WTC11 (cell line): ENCODE measurements at regions not wholly inside any gene's neighbourhood (a gene's known extent, or its start where the extent isn't known, plus 50 kb on each side); places are given as distances from the start of the nearest gene placed in this dataset.

Experiments
- ATAC-seq: fragments of 200-7000 bp; cut with Tn5 transposase; 2 replicates; pipeline ENCODE4 v1.10.0; 2021; ENCODE audit warnings: mild to moderate bottlenecking, moderate library complexity
- CTCF ChIA-PET: fragments of 300-600 bp; sonication (Branson Sonifier 250); formaldehyde crosslinking; loops from one replicate; lab custom pipeline; 2021; ENCODE audit warnings: antibody characterized with exemption; lab: Charles Lee
- POLR2A ChIA-PET: fragments of 350-600 bp; sonication (Branson Sonifier 250); formaldehyde crosslinking; loops from one replicate; lab custom pipeline; 2021; ENCODE audit warnings: antibody characterized with exemption; lab: Charles Lee
- DNase-seq: peaks from one replicate; pipeline ENCODE4 v3.0.0; 2021; ENCODE audit warnings: low spot score
- H3K27ac Mint-ChIP-seq: 2 replicates; pipeline ENCODE4 v1.8.0; 2021; ENCODE audit warnings: mixed read lengths
- H3K27me3 Mint-ChIP-seq: 2 replicates; pipeline ENCODE4 v1.8.0; 2021; ENCODE audit warnings: low read depth, mild to moderate bottlenecking, moderate library complexity, mixed read lengths
- H3K36me3 Mint-ChIP-seq: 2 replicates; pipeline ENCODE4 v1.8.0; 2021; ENCODE audit warnings: mixed read lengths
- H3K4me1 Mint-ChIP-seq: 2 replicates; pipeline ENCODE4 v1.8.0; 2022; ENCODE audit warnings: mixed read lengths
- H3K4me3 Mint-ChIP-seq: 2 replicates; pipeline ENCODE4 v1.8.0; 2021; ENCODE audit warnings: mild to moderate bottlenecking, moderate library complexity, mixed read lengths
- H3K9me3 Mint-ChIP-seq: 2 replicates; pipeline ENCODE4 v1.8.0; 2021; ENCODE audit warnings: mixed read lengths
- ATF2 ChIP-seq: sonication (generic); formaldehyde crosslinking; IDR thresholded peaks from 2 replicates; pipeline ENCODE4 v1.8.1; 2022; ENCODE audit warnings: low read depth, missing genetic modification reagents, borderline replicate concordance
- ATF3 ChIP-seq: sonication (generic); formaldehyde crosslinking; conservative IDR thresholded peaks from 2 replicates; pipeline ENCODE4 v1.8.1; 2022; ENCODE audit warnings: mild to moderate bottlenecking, missing genetic modification reagents
- CTCF ChIP-seq: fragments of 200-600 bp; IDR thresholded peaks from 2 replicates; pipeline ENCODE4 v1.8.0; 2022; ENCODE audit warnings: antibody characterized with exemption
- HMGA2 ChIP-seq: fragments of 250-450 bp; sonication (Bioruptor Pico); IDR thresholded peaks from 2 replicates; pipeline ENCODE4 v1.4.0; 2021; ENCODE audit warnings: mild to moderate bottlenecking, moderate library complexity
- MYBL2 ChIP-seq: sonication (generic); formaldehyde crosslinking; IDR thresholded peaks from 2 replicates; pipeline ENCODE4 v1.8.1; 2023; ENCODE audit warnings: mild to moderate bottlenecking, moderate library complexity, missing genetic modification reagents
- NFE2L1 ChIP-seq: sonication (generic); formaldehyde crosslinking; IDR thresholded peaks from 2 replicates; pipeline ENCODE4 v1.8.1; 2023; ENCODE audit warnings: missing genetic modification reagents
- NR1H2 ChIP-seq: sonication (generic); formaldehyde crosslinking; IDR thresholded peaks from 2 replicates; pipeline ENCODE4 v1.9.0; 2021; ENCODE audit warnings: mild to moderate bottlenecking, moderate library complexity, missing genetic modification reagents
- NR2C2 ChIP-seq: sonication (generic); formaldehyde crosslinking; IDR thresholded peaks from 2 replicates; pipeline ENCODE4 v1.8.0; 2022; ENCODE audit warnings: mild to moderate bottlenecking, missing genetic modification reagents
- OVOL2 ChIP-seq: fragments of 250-450 bp; sonication (Bioruptor Pico); IDR thresholded peaks from 2 replicates; pipeline ENCODE4 v1.9.0; 2021; ENCODE audit warnings: mild to moderate bottlenecking, borderline replicate concordance
- PREB ChIP-seq: sonication (generic); formaldehyde crosslinking; IDR thresholded peaks from 2 replicates; pipeline ENCODE4 v1.8.1; 2022; ENCODE audit warnings: mild to moderate bottlenecking, missing genetic modification reagents, moderate library complexity, borderline replicate concordance
- PRRX2 ChIP-seq: fragments of 250-450 bp; sonication (Bioruptor Pico); IDR thresholded peaks from 2 replicates; pipeline ENCODE4 v1.8.0; 2021; ENCODE audit warnings: mild to moderate bottlenecking
- RORB ChIP-seq: fragments of 250-450 bp; sonication (Bioruptor Pico); IDR thresholded peaks from 2 replicates; pipeline ENCODE4 v1.9.0; 2021; ENCODE audit warnings: mild to moderate bottlenecking
- ZBTB43 ChIP-seq: sonication (generic); formaldehyde crosslinking; IDR thresholded peaks from 2 replicates; pipeline ENCODE4 v1.8.1; 2023; ENCODE audit warnings: mild to moderate bottlenecking, missing genetic modification reagents
- ZNF232 ChIP-seq: sonication (generic); formaldehyde crosslinking; IDR thresholded peaks from 2 replicates; pipeline ENCODE4 v1.8.0; 2022; ENCODE audit warnings: mild to moderate bottlenecking, missing genetic modification reagents
- ZNF263 ChIP-seq: sonication (generic); formaldehyde crosslinking; IDR thresholded peaks from 2 replicates; pipeline ENCODE4 v1.8.1; 2022; ENCODE audit warnings: low read depth, mild to moderate bottlenecking, moderate library complexity, missing genetic modification reagents

GRCh38 chr16:62216837-62217236, 180.6 kb upstream of the CDH8 start (continued):
- no peak for TF ChIP-seq NR1H2
- TF ChIP-seq MYBL2: no peak
- TF ChIP-seq, all 79 proteins: peak for 0

GRCh38 chr16:62213763-62214162, 177.5 kb upstream of the CDH8 start:
- Mint-ChIP-seq H3K4me3 (no peak overlapping the region), H3K4me1 (peaks cover 9% of the 10 kb centered on the region), H3K27ac (no peak overlapping the region), H3K27me3 (no peaks in the 10 kb centered on the region), H3K36me3 (no peaks in the 10 kb centered on the region), H3K9me3 (no peaks in the 10 kb centered on the region)
- POLR2A ChIA-PET: interaction anchor here (1.0 kb wide), 1 partner anchor 24 kb away, joined by 3 read pairs; no protein-coding TSS in a partner anchor
- DNase-seq: peak; percentile 76
- peak; percentile 71 for TF ChIP-seq CTCF
- no peak for TF ChIP-seq ATF3 (CRISPR knock-in tag)
- CTCF ChIA-PET: interaction anchor here (0.7 to 3.1 kb wide), 12 partner anchors 9 to 149 kb away, joined by 3 to 24 read pairs (median 6); no protein-coding TSS in a partner anchor
- ATAC-seq: peak; percentile 100

- Mint-ChIP-seq H3K27ac (no peak overlapping the region), H3K27me3 (no peaks in the 10 kb centered on the region)
- TF ChIP-seq PRRX2 (CRISPR knock-in tag): no peak
- TF ChIP-seq NR1H2: no peak
- TF ChIP-seq, all 79 proteins: peak for 0
- no peaks in the 10 kb centered on the region for H3K36me3 Mint-ChIP-seq
- H3K9me3 Mint-ChIP-seq: no peaks in the 10 kb centered on the region
- DNase-seq (no peak), ATAC-seq (no peak)
- ChIA-PET CTCF (interaction anchor here (0.6 kb wide), 1 partner anchor 169 kb away, joined by 3 read pairs; no protein-coding TSS in a partner anchor), POLR2A (no interaction called here)
- no peaks in the 10 kb centered on the region for H3K4me1 Mint-ChIP-seq
- no peak overlapping the region for H3K4me3 Mint-ChIP-seq
Observed at GRCh38 chr16:62208934-62209333, 172.7 kb upstream of the CDH8 start.

- Mint-ChIP-seq H3K27me3 (no peaks in the 10 kb centered on the region), H3K36me3 (no peaks in the 10 kb centered on the region), H3K9me3 (no peaks in the 10 kb centered on the region), H3K27ac (no peak overlapping the region), H3K4me3 (no peak overlapping the region), H3K4me1 (no peaks in the 10 kb centered on the region)
- ChIA-PET POLR2A (no interaction called here), CTCF (interaction anchor here (0.5 to 3.2 kb wide), 5 partner anchors 11 to 757 kb away, joined by 3 to 14 read pairs (median 3); no protein-coding TSS in a partner anchor)
- DNase-seq (no peak), ATAC-seq (no peak)
- TF ChIP-seq NR1H2: no peak
- TF ChIP-seq PREB (CRISPR knock-in tag): no peak
- TF ChIP-seq RORB: no peak
- TF ChIP-seq ATF2 (CRISPR knock-in tag): no peak
- no peak for TF ChIP-seq ZNF232 (CRISPR knock-in tag)
Observed at GRCh38 chr16:62205459-62205858, 169.2 kb upstream of the CDH8 start.

- POLR2A ChIA-PET: no interaction called here
- H3K4me3 Mint-ChIP-seq: no peak overlapping the region
- peak; percentile 99 for ATAC-seq
Observed at GRCh38 chr16:62201911-62202310, 165.7 kb upstream of the CDH8 start.

More at GRCh38 chr16:62201911-62202310, 165.7 kb upstream of the CDH8 start:
- Mint-ChIP-seq H3K9me3 (no peaks in the 10 kb centered on the region), H3K27ac (no peak overlapping the region), H3K4me1 (no peaks in the 10 kb centered on the region), H3K36me3 (no peaks in the 10 kb centered on the region), H3K27me3 (no peaks in the 10 kb centered on the region)
- TF ChIP-seq HMGA2 (no peak), OVOL2 (no peak), ZNF263 (CRISPR knock-in tag) (no peak), NR2C2 (CRISPR knock-in tag) (no peak), NFE2L1 (CRISPR knock-in tag) (no peak), ZBTB43 (no peak), ZNF232 (CRISPR knock-in tag) (no peak)
- CTCF ChIA-PET: interaction anchor here (1.0 to 4.0 kb wide), 4 partner anchors 12 to 54 kb away, joined by 4 to 24 read pairs (median 6); no protein-coding TSS in a partner anchor
- peak; percentile 35 for DNase-seq
